A673 (cell line): ENCODE measurements at regions not wholly inside any gene's neighbourhood (a gene's known extent, or its start where the extent isn't known, plus 50 kb on each side); places are given as distances from the start of the nearest gene placed in this dataset.
"Not testable (repeated sequence)": the region's sequence is repeated elsewhere in the genome, so short reads cannot be mapped to it uniquely, and the experiment has no call there.

ENCODE experiments used
- EZH2 ChIP-seq: fragments of 200-600 bp; sonication (generic); IDR thresholded peaks from 2 replicates; pipeline ENCODE4 v1.6.1; 2017; ENCODE audit warnings: borderline replicate concordance, low read depth, mild to moderate bottlenecking, mixed read lengths, antibody characterized with exemption, low read length; ENCODE audit not compliant: poor library complexity, severe bottlenecking
- TF ChIP-seq, protein P1 (sequence below): fragments of 300-800, 200-600 bp; sonication (generic); conservative IDR thresholded peaks from 2 replicates; pipeline ENCODE4 v1.5.1; 2017; ENCODE audit warnings: low read depth, mild to moderate bottlenecking, antibody characterized with exemption, low read length, moderate library complexity, mixed read lengths

DNA sequence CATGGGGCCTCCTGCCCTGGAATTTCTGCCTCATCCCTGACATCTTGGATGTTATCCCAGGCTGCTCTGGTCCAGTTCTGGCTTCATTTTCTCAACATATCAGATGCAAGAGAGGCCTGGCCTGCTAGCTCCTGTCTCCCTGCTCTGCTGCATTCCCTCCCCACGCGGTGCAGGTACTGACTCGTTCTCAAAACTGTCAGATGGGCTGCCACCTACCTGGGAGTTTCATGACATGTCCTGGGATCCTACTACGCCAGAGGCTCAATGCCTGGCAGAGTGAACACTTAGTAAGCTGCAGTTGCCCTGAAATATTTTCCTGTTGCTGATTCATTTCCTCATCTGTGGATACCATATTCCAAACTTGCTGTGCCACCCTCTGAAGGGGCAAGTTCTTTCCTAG is 126.7 kb upstream of the PLGLB2 start:
- TF ChIP-seq, protein P1, sequence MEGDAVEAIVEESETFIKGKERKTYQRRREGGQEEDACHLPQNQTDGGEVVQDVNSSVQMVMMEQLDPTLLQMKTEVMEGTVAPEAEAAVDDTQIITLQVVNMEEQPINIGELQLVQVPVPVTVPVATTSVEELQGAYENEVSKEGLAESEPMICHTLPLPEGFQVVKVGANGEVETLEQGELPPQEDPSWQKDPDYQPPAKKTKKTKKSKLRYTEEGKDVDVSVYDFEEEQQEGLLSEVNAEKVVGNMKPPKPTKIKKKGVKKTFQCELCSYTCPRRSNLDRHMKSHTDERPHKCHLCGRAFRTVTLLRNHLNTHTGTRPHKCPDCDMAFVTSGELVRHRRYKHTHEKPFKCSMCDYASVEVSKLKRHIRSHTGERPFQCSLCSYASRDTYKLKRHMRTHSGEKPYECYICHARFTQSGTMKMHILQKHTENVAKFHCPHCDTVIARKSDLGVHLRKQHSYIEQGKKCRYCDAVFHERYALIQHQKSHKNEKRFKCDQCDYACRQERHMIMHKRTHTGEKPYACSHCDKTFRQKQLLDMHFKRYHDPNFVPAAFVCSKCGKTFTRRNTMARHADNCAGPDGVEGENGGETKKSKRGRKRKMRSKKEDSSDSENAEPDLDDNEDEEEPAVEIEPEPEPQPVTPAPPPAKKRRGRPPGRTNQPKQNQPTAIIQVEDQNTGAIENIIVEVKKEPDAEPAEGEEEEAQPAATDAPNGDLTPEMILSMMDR: not testable (repeated sequence)
- TF ChIP-seq EZH2: not testable (repeated sequence)
